Keratinocyte (primary cell): ENCODE measurements at regions not wholly inside any gene's neighbourhood (a gene's known extent, or its start where the extent isn't known, plus 50 kb on each side); places are given as distances from the start of the nearest gene placed in this dataset.

Source experiments
- DNase-seq: peaks from one replicate; pipeline ENCODE4 v3.0.0-alpha.2; 2011; ENCODE audit warnings: low read depth, missing footprints, low spot score
- FAIRE-seq: peaks from 2 replicates; lab custom pipeline; 2011; peaks lifted over from hg19 to GRCh38; lab: Jason Lieb, UNC
- H2AFZ ChIP-seq: 2 replicates; pipeline ENCODE4 v1.6.0; 2012; ENCODE audit warnings: low read length, control low read depth, inconsistent platforms; ENCODE audit not compliant: control insufficient read depth
- H3K27ac ChIP-seq: 2 replicates; pipeline ENCODE4 v1.5.1; 2011; ENCODE audit warnings: low read length; ENCODE audit not compliant: control insufficient read depth, insufficient read depth
- H3K27me3 ChIP-seq: 3 replicates; pipeline ENCODE4 v1.6.0; 2011; ENCODE audit warnings: low read length; ENCODE audit not compliant: control insufficient read depth, insufficient read depth; ENCODE audit errors: extremely low read depth
- H3K36me3 ChIP-seq, 2 experiments: 2 replicates in 1 of 2; 3 replicates in 1 of 2; pipeline ENCODE4 v1.5.1; 2011; ENCODE audit warnings: low read length in 2 of 2, mild to moderate bottlenecking in 1 of 2; ENCODE audit not compliant: control insufficient read depth in 2 of 2, insufficient read depth in 2 of 2; ENCODE audit errors: extremely low read depth in 1 of 2
- H3K4me1 ChIP-seq: 3 replicates; pipeline ENCODE4 v1.5.1; 2011; ENCODE audit warnings: low read length; ENCODE audit not compliant: control insufficient read depth, insufficient read depth; ENCODE audit errors: extremely low read depth
- H3K4me2 ChIP-seq: 3 replicates; pipeline ENCODE4 v1.6.0; 2011; ENCODE audit warnings: low read depth, low read length; ENCODE audit not compliant: control insufficient read depth, insufficient read depth; ENCODE audit errors: extremely low read depth
- H3K4me3 ChIP-seq, 3 experiments: fragments of 200-600 bp in 1 of 3; sonication (generic) in 1 of 3; 2 replicates in 2 of 3; 3 replicates in 1 of 3; pipeline ENCODE4 v1.5.1; 2011 to 2016; ENCODE audit warnings: low read length in 3 of 3, mild to moderate bottlenecking in 3 of 3, control low read depth in 2 of 3, inconsistent platforms in 1 of 3, low read depth in 1 of 3, mixed read lengths in 1 of 3, mixed run types in 1 of 3, moderate library complexity in 1 of 3; ENCODE audit not compliant: control insufficient read depth in 2 of 3, insufficient read depth in 2 of 3; ENCODE audit errors: extremely low read depth in 1 of 3
- H3K79me2 ChIP-seq: 2 replicates; pipeline ENCODE4 v1.6.0; 2012; ENCODE audit warnings: low read length; ENCODE audit not compliant: control insufficient read depth, insufficient read depth
- H3K9ac ChIP-seq: 3 replicates; pipeline ENCODE4 v1.6.0; 2011; ENCODE audit warnings: low read length; ENCODE audit not compliant: control insufficient read depth, insufficient read depth; ENCODE audit errors: extremely low read depth
- H3K9me1 ChIP-seq: 3 replicates; pipeline ENCODE4 v1.6.0; 2011; ENCODE audit warnings: low read length; ENCODE audit not compliant: control insufficient read depth, insufficient read depth; ENCODE audit errors: extremely low read depth
- H3K9me3 ChIP-seq: 2 replicates; pipeline ENCODE4 v1.5.1; 2012; ENCODE audit warnings: low read depth, low read length; ENCODE audit not compliant: control insufficient read depth
- H4K20me1 ChIP-seq: 3 replicates; pipeline ENCODE4 v1.6.0; 2011; ENCODE audit warnings: low read length; ENCODE audit not compliant: control insufficient read depth, insufficient read depth; ENCODE audit errors: extremely low read depth
- EZH2 ChIP-seq: IDR thresholded peaks from one replicate; pipeline ENCODE4 v1.6.1; 2012; ENCODE audit warnings: inconsistent platforms, mild to moderate bottlenecking, low read length, moderate library complexity
- dilution Hi-C: fragments of 300-500 bp; cut with MboI; formaldehyde crosslinking; loops from one replicate; pipeline ENCODE4 v1.7.0; 2020; ENCODE audit warnings: low sequenced_read_pairs; ENCODE audit not compliant: extremely low pct_ligation_motif_present
- TF ChIP-seq, protein P1 (sequence below), 3 experiments: IDR thresholded peaks in 1 of 3; conservative IDR thresholded peaks in 1 of 3; optimal IDR thresholded peaks in 1 of 3; 2 replicates in 2 of 3; 3 replicates in 1 of 3; pipeline versions ENCODE3 to v1.5.1; 2011; ENCODE audit warnings: low read length in 3 of 3, mild to moderate bottlenecking in 3 of 3, moderate library complexity in 2 of 3, control low read depth in 1 of 3, inconsistent platforms in 1 of 3; ENCODE audit not compliant: insufficient read depth in 2 of 3; ENCODE audit errors: extremely low read depth in 1 of 3

DNA sequence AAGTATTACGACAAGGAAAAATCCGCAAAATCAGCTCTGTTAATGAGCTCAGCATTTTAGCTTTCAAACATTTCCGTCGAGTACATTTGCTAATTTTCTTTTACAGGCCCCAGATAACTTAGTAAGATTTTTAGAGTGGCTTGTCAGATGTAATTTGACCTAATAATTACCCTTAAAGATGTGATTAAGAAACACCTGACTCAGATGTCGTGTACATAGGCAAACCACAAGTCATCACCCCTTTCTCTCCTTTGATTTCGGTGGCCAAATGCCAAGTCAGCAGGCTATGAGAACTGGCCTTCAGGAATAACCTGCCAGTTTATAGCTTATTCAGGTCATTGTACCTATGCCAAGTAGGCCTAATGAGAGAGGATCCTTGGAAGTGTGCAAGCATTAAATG lies 369.6 kb downstream of the PCDH7 start:
- no peak overlapping the region for H3K27ac ChIP-seq
- no peaks in the 10 kb centered on the region for H3K9me1 ChIP-seq
- H3K9ac ChIP-seq, result no peak overlapping the region
- no peaks in the 10 kb centered on the region for H4K20me1 ChIP-seq
- H3K27me3 ChIP-seq, result no peaks in the 10 kb centered on the region
- H2AFZ ChIP-seq, result no peak overlapping the region
- H3K4me2 ChIP-seq, result no peak overlapping the region
- H3K4me1 ChIP-seq, result peaks cover 2% of the 10 kb centered on the region
- FAIRE-seq (no peak), DNase-seq (no peak)
- H3K4me3 ChIP-seq, result no peak overlapping the region
- dilution Hi-C loops, result no loop called here
- no peaks in the 10 kb centered on the region for H3K36me3 ChIP-seq
- TF ChIP-seq, protein P1, sequence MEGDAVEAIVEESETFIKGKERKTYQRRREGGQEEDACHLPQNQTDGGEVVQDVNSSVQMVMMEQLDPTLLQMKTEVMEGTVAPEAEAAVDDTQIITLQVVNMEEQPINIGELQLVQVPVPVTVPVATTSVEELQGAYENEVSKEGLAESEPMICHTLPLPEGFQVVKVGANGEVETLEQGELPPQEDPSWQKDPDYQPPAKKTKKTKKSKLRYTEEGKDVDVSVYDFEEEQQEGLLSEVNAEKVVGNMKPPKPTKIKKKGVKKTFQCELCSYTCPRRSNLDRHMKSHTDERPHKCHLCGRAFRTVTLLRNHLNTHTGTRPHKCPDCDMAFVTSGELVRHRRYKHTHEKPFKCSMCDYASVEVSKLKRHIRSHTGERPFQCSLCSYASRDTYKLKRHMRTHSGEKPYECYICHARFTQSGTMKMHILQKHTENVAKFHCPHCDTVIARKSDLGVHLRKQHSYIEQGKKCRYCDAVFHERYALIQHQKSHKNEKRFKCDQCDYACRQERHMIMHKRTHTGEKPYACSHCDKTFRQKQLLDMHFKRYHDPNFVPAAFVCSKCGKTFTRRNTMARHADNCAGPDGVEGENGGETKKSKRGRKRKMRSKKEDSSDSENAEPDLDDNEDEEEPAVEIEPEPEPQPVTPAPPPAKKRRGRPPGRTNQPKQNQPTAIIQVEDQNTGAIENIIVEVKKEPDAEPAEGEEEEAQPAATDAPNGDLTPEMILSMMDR (optimal IDR thresholded peaks at IDR 0.05 in 1 of 3, IDR thresholded peaks at IDR 0.05 in 1 of 3, conservative IDR thresholded peaks at IDR 0.05 in 1 of 3; ENCODE audit: extremely low read depth in 1 of 3, insufficient read depth in 2 of 3, low read length in 3 of 3), result no peak
- TF ChIP-seq EZH2, result no peak
- no peaks in the 10 kb centered on the region for H3K9me3 ChIP-seq
- no peaks in the 10 kb centered on the region for H3K79me2 ChIP-seq

DNA sequence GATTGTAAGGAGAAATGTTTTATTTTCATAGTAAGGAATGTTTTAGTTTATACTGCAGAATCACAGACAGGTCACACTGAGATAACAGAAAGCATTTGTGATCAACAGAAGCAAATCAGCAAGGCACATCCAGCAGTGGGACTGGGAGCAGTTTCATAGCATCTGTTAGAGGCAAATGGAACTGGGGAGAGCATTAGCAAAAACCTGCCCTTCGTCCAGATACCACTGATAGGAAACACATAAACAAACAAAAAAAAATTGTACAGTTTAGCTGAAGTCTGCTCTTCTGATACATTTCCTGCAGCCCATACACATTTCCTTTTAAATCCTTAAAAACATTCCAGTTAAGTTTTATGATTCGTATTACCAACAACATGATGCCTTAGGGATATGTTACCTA lies 374.3 kb downstream of the PCDH7 start:
- TF ChIP-seq, protein P1 (optimal IDR thresholded peaks at IDR 0.05 in 1 of 3, IDR thresholded peaks at IDR 0.05 in 1 of 3, conservative IDR thresholded peaks at IDR 0.05 in 1 of 3; ENCODE audit: extremely low read depth in 1 of 3, insufficient read depth in 2 of 3, low read length in 3 of 3), result no peak
- no peak for TF ChIP-seq EZH2
- Histone ChIP-seq H3K4me1 (no peaks in the 10 kb centered on the region), H4K20me1 (no peaks in the 10 kb centered on the region), H3K27me3 (no peaks in the 10 kb centered on the region), H3K4me2 (no peak overlapping the region), H3K27ac (no peak overlapping the region), H3K4me3 (no peak overlapping the region), H3K9me3 (no peaks in the 10 kb centered on the region), H2AFZ (no peak overlapping the region), H3K36me3 (no peaks in the 10 kb centered on the region), H3K9me1 (no peaks in the 10 kb centered on the region), H3K9ac (no peak overlapping the region), H3K79me2 (no peaks in the 10 kb centered on the region)
- DNase-seq (no peak), FAIRE-seq (no peak)
- dilution Hi-C loops, result no loop called here
